CD4-positive, alpha-beta T cell treated with Interleukin-12 subunit alpha and Interleukin-12 subunit beta, for 1 hour (primary cell): ENCODE measurements at regions not wholly inside any gene's neighbourhood (a gene's known extent, or its start where the extent isn't known, plus 50 kb on each side); places are given as distances from the start of the nearest gene placed in this dataset.
"Not testable (repeated sequence)": the region's sequence is repeated elsewhere in the genome, so short reads cannot be mapped to it uniquely, and the experiment has no call there.

Experiments
- DNase-seq: peaks from one replicate; pipeline ENCODE4 v3.0.0-alpha.2; 2020

DNA sequence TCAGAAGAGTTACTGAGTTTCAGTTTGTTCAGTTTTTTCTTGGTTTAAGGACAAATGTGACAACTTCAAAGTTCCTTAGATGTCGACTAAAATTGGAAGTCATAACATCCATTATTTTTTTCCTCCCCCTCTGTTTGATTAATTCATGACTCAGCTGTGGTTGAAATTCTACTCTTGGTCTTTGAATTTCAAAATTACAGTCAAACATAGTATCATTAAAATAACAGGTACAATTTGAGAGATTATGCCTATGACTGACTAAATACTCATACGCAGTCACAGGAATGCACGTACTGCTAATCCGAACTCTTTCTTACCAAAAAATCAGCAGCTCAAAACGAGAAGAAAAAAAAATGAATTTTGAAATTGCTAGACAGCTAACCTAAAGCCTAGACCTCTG, 1434.8 kb downstream of the RAPGEF2 start:
- no peak for DNase-seq

DNA sequence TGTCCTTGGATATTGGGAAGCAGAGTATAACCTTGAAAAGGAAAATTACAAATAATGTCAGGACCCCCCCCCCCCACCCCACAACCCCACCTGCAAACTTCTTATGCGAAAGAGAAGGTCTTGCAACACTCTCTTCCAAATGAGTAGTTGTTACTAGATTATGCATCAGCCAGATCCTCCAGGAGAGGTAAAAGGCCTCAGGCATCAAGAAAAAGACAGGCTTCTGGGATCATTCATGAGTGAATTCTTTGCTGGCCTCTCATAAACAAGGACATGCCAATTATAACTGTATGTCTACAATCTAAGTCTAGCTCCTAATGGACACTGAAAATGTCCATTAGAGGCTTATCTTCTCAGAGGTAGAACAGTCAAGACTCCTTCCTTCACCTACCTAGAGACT, 1443.3 kb downstream of the RAPGEF2 start:
- no peak for DNase-seq

DNA sequence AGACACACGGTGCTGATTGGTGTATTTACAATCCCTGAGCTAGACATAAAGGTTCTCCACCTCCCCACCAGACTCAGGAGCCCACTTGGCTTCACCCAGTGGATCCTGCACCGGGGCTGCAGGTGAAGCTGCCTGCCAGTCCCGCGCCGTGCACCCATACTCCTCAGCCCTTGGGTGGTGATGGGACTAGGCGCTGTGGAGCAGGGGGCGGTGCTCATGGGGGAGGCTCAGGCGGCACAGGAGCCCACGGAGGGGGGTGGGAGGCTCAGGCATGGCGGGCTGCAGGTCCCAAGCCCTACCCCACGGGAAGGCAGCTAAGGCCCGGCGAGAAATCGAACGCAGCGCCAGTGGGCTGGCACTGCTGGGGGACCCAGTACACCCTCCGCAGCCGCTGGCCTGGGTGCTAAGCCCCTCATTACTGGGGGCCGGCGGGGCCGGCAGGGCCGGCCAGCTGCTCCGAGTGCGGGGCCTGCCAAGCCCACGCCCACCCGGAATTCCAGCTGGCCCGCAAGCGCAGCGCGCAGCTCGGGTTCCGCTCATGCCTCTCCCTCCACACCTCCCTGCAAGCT, 1447.2 kb downstream of the RAPGEF2 start:
- DNase-seq = not testable (repeated sequence)

DNA sequence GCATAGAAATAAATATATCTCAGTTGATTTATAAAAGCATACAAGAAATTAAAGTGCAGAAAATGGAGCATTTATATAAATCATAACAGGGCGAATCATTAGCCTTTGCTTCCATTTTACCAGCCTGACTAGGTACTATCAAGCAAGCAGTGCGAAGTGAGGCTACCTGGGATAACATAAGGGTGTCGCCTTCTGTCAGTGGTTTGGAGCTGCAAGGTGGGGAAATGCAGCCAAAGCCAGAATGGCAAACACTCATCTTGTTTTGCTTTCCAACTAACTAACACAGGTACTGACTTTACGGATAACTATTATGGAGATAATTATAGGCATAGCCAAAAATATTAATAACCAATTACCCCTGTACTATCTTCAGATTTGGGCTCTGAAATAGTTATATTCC, 1459.8 kb downstream of the RAPGEF2 start:
- DNase-seq = no peak

DNA sequence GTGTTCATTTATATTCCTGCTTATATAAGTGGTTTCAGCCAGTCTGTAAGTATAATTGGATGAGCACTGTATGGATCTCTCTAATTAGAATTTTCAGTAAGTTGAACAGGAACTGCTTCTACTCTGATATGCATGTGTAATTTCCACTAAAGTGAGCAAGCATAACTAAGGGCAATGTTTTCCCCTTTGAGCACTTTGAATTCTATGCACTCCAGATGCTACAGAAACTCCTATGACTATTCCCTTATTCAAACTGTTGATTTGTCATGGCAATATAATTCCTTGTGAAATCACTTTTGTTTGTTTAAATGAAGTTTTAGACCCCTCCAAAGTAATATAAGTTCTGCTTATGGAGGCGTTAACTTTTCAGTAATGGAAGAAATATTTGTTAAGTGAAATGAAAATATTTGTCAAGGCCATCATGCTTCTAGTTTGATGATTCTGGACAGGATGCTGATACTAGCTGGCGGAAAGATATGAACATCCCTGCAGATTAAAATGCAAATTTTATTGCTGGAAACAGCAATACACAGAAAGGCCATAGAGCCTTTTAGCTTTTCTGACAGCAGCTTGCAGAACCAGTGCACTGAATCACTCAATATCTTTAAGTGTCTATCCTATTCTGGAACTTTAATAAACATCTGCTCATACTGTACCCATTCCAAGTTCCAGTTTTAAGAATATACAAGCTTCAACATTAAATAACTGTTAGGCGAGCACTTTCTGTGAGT, 1460.8 kb downstream of the RAPGEF2 start:
- DNase-seq = no peak

DNA sequence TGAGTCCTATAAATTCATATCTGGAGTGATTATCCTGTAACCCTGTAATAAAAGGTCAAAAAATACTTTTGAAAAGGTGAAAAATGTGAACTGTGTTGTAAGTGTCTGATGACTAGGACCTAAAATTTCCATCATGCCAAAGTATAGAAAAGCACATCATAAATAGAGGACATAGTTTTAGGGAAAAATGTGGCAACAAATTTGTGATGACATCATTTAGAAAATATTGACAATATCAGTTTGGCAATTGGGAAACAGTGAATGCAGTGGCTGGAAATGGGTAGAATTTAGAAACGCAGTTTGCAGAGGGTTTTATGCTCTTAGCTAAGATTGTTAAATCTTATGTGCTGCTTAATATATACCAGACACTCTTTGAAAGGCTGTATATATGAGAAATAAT, 1464.8 kb downstream of the RAPGEF2 start:
- DNase-seq = no peak

DNA sequence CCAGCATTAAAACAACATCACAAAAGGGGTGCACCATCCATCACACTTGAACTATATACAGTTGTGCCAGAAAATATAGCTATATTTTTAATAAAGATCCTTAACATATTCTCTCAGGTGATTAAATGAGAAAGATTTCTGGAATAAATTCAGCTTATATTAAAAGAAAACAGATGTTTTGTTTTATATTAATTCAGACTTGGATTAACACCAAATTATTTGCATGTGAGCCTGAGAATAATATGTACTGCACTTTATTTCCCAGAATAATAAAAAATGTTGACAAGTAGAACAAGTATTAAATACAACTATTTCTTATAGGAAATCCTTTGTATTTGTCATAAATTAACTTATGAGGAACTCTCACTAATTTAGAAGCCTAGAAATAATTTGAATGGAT, 1467.4 kb downstream of the RAPGEF2 start:
- no peak for DNase-seq

DNA sequence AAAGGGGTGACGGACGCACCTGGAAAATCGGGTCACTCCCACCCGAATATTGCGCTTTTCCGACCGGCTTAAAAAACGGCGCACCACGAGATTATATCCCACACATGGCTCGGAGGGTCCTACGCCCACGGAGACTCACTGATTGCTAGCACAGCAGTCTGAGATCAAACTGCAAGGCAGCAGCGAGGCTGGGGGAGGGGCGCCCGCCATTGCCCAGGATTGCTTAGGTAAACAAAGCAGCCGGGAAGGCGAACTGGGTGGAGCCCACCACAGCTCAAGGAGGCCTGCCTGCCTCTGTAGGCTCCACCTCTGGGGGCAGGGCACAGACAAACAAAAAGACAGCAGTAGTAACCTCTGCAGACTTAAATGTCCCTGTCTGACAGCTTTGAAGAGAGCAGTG, 1471.4 kb downstream of the RAPGEF2 start:
- not testable (repeated sequence) for DNase-seq

DNA sequence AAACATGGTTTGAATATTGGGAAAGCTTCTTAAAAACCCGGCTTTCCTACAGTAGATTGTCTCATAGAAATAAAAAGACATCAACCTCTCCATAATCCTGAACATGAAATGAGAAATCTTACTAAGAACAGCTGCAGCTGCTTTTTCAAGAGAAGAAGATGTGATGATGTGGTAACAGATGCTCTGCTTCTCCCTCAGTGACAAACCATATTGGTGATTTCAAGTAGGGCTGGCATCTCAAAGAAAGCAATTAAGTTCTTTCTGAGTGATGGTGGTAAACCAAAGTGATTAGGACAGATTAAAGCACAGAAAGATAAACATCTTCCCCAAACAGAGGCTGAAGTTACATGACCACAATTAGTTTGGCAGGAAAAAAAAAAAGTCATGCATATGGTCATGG, 1477.7 kb downstream of the RAPGEF2 start:
- no peak for DNase-seq

DNA sequence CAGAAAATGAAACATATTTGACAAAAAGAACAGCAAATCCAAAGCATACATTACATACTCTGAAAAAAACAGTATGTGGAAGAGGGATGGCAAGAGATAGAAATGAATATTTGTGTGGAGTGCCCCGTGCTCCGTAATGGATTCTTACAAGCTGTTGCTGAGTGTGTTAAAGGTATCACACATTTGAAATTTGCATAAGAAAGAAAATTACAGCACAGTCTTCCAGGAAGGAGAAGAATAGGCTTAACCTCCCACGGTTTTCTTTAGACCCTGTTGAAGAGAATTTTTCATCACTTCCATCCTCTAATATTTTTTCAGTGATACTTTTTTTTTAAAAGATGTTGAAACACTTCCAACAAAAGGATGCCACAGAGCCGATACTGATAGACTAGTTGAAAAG, 1489.4 kb downstream of the RAPGEF2 start:
- DNase-seq = no peak

DNA sequence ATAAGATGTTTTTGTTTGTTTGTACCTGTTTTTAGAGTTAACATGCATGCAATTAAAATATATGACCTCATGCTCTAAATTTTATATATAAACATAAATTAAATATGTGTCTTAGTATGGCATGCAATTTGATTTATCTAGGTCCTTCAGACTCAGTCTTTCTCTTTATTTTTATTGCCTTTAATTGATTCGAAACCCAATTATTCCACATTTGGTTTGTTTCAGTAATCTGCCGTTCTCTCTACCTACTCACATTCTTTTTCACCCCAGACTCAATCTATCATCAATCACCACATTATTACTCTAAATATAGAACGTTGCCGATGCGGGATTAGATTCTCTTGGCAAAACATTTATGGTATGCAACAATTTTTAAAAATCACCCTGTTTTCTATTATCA, 1492.8 kb downstream of the RAPGEF2 start:
- no peak for DNase-seq

DNA sequence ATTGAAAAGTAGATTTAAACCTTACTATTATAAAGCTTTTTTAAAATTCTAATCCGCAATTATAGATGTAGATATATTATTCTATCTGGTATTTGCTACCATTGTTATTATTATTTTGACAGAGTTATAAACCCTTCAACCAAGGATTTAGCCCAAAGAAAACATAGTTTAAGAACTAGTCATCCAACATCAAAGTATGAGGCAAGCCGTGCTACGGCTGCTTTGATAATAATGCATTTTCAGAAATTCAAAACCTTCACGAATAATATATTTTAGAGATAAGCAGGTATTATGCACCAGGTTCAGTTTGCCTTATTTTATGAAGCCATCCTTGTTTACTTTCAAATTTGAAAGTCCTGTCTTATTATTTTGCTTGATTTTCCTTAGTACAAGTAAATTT, 1501.7 kb downstream of the RAPGEF2 start:
- no peak for DNase-seq

DNA sequence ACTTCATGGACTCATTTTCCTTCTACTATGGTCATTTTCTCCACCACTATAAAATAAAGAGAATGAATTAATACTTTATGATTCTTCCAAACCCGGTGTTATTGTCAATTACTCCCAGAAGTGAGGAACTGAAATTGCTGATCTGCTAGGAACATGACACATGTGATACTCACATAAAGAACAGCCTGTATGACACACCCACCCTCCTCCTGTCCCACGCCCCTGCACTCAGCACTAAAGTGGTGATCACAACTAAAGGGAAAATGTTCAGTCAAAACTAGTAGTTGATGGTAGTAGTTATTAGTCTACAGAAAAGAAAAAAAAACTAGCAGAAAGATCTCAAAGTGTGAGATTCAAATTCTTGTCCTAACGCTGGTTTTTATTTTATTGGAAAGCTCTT, 1508.3 kb downstream of the RAPGEF2 start:
- no peak for DNase-seq

DNA sequence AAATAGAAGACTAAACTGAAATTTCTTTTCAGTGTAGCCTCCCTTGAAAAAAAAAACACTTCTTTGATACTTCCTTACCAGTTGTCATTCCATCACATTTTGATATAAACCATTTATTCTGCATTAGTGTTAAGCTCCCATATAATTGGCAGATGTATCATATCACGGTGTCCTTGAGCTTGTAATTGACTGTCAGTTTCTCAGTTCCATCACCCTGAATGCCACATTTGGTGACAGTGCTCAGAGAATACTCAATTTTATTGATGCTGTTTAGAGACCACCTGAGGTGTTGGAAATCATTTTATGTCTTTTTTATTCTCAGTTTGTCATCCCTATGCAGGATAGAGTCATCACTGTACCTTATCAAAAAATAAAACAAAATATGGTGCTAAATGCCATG, 1528.2 kb downstream of the RAPGEF2 start:
- no peak for DNase-seq

DNA sequence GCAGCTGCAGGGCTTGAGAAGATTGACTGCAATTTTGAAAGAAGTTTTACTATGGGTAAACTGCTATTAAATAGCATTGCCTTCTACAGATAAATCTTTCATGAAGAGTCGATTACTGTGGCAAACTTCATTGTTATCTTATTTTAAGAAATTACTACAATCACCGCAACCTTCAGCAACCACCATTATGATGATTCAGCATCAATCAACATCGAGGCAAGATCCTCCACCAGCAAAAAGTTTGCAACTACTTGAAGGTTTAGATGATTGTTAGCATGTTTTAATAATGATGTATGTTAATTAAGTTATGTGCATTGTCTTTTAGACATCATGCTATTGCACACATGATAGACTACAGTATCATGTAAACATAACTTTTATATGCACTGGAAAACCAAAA, 1511.0 kb downstream of the FSTL5 start:
- DNase-seq = no peak

DNA sequence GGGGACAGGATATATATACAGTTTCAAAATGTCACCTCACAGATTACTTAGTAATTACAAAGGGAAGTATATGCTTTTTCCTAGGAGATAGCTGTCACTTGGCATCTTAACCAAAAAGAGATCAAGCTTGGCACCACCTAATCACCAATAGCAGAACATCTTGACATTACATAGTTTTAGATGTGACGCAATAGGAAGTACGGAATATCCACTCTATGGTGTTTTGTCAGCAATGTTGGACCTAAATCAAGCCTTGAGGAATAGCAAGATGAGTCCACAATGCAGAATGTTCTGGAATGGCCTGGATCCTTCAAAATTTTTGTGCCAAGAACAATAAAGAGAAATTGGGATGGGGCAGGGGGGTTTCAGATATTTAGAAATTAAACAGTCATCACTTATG, 1488.2 kb downstream of the FSTL5 start:
- no peak for DNase-seq

DNA sequence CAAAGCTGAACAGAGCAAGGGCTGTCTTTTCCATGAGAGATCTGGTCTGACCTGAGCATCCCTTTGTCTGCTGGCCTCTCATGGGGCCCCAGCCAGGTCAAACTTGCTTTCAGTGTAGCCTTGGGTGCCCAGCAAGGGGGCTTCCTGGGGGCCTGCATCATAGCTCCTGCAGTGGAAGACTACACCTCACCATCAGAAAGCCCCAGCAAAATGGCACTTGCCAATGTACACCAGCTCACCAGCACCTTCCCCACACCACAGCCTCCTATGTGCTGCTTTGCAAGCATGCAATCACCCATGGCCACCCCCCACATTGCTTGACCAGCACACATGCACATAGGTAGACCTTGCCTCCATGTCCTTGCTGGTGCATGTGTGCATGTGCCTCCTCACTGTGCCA, 1478.1 kb downstream of the FSTL5 start:
- no peak for DNase-seq

DNA sequence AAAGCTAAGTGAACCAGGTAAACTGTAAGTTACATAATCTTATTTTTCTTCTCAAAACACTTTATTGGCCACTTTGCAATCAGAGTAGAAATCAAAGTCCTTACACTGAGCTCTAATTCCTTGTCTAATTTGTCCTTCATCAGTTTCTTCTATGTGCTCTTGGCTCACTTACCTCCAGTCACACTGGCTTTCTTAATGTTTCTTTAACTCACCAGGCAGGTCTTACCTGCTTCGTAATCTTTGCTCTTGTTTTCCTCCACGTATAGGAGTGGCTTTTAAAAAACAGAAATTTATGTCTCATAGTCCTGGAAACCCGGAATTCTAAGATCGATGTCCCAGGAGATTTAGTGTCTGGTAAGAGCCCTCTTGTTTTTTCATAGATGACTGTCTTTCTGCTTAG, 1462.1 kb downstream of the FSTL5 start:
- no peak for DNase-seq

DNA sequence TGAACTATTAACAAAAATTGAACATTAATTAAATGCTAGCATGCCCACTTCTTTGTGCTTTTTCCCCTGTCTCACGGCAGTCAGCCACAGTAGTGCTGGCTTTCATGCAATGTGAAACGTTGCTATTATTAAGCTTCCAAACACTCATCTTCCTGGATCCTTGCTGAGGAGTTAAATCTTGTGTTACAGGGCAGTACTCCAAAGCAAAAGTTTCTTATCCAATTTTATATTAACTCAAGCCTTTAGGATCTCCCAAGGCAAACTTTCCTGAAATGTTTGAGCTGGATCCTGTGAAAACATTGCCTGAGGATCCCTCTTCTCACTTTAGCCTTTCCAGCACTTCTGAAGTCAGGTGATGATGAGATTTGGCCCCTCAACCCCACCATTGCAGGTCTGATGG, 1454.8 kb downstream of the FSTL5 start:
- DNase-seq = no peak

DNA sequence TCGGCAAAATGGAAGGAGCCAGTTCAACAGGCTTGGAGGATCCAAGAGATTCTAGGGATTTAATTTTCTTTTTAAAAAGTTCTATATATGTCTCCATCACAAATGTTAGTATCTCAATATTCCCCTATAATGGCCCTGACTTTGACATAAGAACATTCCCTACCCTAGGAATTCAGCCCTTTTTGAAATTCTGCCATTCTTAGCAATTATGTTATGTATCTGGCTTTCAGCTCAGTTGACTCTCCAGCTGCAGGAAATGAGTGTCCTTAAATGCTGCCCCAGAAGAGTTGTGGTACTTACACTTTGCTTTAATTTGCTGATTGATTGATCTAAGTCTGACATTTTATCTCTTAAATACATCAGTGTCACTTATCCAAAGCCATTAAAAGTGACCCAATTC, 1454.3 kb downstream of the FSTL5 start:
- no peak for DNase-seq

DNA sequence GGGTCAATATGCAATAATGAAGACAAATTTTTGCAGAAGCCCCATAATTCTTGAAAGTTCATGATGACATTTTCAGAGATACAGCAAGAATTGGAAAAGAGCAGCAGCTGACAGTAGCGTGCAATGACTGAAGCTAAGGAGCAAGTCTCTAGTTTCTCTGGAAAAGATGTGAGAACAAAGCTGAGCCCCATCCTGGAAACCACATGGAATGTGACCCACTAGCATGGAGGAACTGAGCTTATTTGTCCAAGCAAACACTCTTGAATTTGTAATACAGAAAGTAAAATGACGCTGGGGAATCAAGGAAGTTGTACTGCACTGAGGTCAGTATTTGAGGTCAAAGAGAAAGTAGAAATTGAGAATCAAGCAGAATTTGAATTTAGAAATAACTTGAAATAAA, 1447.2 kb downstream of the FSTL5 start:
- DNase-seq = no peak

DNA sequence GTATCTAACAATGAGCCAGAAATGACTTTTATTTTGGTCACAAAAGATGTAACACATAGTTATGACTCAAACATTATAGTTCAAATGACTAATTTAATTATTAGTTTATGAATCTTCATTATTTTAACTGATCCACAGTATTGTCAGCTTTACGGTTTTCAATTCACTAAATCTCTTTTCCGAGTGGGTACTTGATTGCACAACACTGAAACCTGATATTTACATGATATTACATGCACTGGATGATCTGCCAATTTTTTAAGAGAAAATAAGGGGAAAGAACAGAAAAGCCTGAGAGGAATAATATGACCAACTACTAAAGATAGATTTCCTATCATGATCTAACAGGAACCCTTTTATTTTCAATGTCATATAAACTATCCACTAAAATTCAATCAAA, 1446.0 kb downstream of the FSTL5 start:
- DNase-seq = no peak

DNA sequence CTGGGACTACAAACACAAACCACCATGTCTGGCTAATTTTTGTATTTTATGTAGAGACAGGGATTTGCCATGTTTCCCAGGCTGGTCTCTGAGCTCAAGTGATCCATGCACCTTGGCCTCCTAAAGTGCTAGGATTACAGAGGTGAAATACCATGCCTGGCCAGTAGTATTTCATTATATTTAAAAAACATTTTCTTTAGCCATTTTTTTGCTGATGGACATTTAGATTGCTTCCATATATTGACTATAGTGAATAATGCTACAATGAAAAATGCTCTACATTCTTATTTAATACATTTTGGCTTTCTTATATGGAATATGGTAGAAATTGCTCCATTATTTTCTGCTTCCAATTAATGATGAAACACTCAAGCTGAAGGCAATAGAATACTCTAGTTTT, 1439.7 kb downstream of the FSTL5 start:
- DNase-seq = no peak

DNA sequence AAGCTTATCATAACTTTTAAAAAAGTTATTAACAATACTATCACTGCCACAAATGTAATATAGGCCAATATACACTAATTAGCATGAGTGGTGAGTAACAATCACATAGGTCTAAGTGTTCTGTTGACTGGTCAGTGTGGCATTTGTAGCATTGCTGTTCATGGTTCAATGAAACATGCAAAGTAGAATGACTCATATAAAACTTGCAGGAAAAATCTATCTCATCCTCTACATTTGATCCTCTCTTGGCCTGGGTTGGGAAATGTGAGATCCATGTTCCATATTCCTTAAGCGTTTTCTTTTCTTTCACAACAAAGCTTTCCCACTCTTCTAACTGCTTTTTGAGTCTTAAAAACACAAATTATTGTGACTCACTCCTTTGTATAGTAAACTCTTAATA, 1418.7 kb downstream of the FSTL5 start:
- no peak for DNase-seq

DNA sequence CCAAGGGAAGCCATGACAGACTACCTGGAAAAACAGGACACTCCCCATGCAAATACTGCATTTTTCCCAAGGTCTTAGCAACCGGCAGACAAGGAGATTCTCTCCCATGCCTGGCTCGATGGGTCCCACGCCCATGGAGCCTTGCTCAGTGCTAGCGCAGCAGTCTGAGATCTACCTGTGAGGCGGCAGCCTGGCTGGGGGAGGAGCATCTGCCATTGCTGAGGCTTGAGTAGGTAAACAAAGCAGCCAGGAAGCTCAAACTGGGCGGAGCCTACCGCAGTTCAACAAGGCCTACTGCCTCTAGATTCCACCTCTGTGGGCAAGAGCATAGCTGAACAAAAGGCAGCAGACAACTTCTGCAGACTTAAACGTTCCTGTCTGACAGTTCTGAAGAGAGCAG, 1417.2 kb downstream of the FSTL5 start:
- not testable (repeated sequence) for DNase-seq
